ENCODE measurements at regions not wholly inside any gene's neighbourhood (a gene's known extent, or its start where the extent isn't known, plus 50 kb on each side); places are given as distances from the start of the nearest gene placed in this dataset.

GRCh38 chr4:138659037-138659811, 356.4 kb upstream of the NOCT start:
- Mint-ChIP-seq H3K27me3 (ENCODE audit: unreplicated experiment) (no peaks in the 10 kb centered on the region), H3K4me3 (ENCODE audit: unreplicated experiment) (no peak overlapping the region), H3K9me3 (ENCODE audit: unreplicated experiment) (no peaks in the 10 kb centered on the region), H3K27ac (ENCODE audit: unreplicated experiment) (no peak overlapping the region), H3K4me1 (ENCODE audit: unreplicated experiment) (peaks cover 8% of the 10 kb centered on the region), H3K36me3 (ENCODE audit: unreplicated experiment) (no peaks in the 10 kb centered on the region)
- no peak for DNase-seq (ENCODE audit: extremely low spot score, unreplicated experiment)
- TF ChIP-seq CTCF (IDR thresholded peaks at IDR 0.05): no peak

GRCh38 chr4:138658518-138658917, 357.1 kb upstream of the NOCT start:
- H3K4me1 Mint-ChIP-seq (ENCODE audit: unreplicated experiment): peaks cover 8% of the 10 kb centered on the region
- DNase-seq (ENCODE audit: extremely low spot score, unreplicated experiment): no peak
- H3K27ac Mint-ChIP-seq (ENCODE audit: unreplicated experiment): no peak overlapping the region
- no peak for TF ChIP-seq CTCF (IDR thresholded peaks at IDR 0.05)
- no peaks in the 10 kb centered on the region for H3K9me3 Mint-ChIP-seq (ENCODE audit: unreplicated experiment)
- H3K4me3 Mint-ChIP-seq (ENCODE audit: unreplicated experiment): no peak overlapping the region
- H3K27me3 Mint-ChIP-seq (ENCODE audit: unreplicated experiment): no peaks in the 10 kb centered on the region
- H3K36me3 Mint-ChIP-seq (ENCODE audit: unreplicated experiment): no peaks in the 10 kb centered on the region

GRCh38 chr4:138656990-138657389, 358.6 kb upstream of the NOCT start:
- no peak overlapping the region for H3K4me3 Mint-ChIP-seq (ENCODE audit: unreplicated experiment)
- no peak overlapping the region for H3K27ac Mint-ChIP-seq (ENCODE audit: unreplicated experiment)
- peaks cover 8% of the 10 kb centered on the region for H3K4me1 Mint-ChIP-seq (ENCODE audit: unreplicated experiment)
- no peaks in the 10 kb centered on the region for H3K27me3 Mint-ChIP-seq (ENCODE audit: unreplicated experiment)
- H3K9me3 Mint-ChIP-seq (ENCODE audit: unreplicated experiment): peaks cover 1% of the 10 kb centered on the region
- H3K36me3 Mint-ChIP-seq (ENCODE audit: unreplicated experiment): no peaks in the 10 kb centered on the region
- no peak for DNase-seq (ENCODE audit: extremely low spot score, unreplicated experiment)
- TF ChIP-seq CTCF (IDR thresholded peaks at IDR 0.05): no peak

DNA sequence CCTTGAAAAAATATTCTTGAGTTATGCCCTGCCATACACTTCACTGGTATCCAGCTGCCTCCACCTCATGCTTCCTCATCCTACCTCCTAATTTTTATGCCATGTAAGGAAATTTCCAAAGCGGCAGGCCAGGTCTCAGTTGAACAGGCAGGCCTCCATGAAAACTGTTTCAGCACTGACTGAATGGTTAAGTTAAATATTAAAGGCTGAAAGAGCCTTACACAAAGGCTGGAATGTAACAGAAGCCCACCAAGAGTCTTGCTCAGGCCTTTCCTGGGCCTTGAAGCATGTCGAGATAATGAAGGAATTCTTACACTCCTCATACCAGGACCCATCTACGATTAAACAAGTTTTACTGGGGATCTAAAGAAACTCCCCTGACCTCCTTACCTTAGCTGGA, 359.6 kb upstream of the NOCT start:
- Mint-ChIP-seq H3K4me1 (ENCODE audit: unreplicated experiment) (peaks cover 4% of the 10 kb centered on the region), H3K27me3 (ENCODE audit: unreplicated experiment) (no peaks in the 10 kb centered on the region), H3K9me3 (ENCODE audit: unreplicated experiment) (peaks cover 4% of the 10 kb centered on the region), H3K36me3 (ENCODE audit: unreplicated experiment) (no peaks in the 10 kb centered on the region), H3K4me3 (ENCODE audit: unreplicated experiment) (no peak overlapping the region), H3K27ac (ENCODE audit: unreplicated experiment) (no peak overlapping the region)
- no peak for DNase-seq (ENCODE audit: extremely low spot score, unreplicated experiment)
- no peak for TF ChIP-seq CTCF (IDR thresholded peaks at IDR 0.05)

DNA sequence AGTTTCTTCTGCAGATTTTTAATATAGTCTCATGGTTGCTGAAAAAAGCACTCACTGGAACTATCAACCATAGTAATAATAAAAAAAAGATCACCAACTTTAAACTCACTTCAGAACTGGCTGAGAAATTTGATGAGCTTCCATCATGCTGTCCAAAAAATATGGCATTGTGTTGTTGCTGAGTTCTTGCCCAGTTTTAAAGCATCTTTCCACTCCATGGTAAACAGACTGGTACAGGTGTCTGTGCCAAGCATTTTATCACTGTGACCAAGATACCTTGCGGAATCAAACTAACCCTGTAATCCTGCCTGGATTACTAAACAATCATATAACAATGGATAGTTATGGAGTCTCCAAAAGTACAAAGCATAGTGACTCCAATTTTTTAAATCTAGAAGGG, 360.3 kb upstream of the NOCT start:
- no peaks in the 10 kb centered on the region for H3K27me3 Mint-ChIP-seq (ENCODE audit: unreplicated experiment)
- no peak for TF ChIP-seq CTCF (IDR thresholded peaks at IDR 0.05)
- no peak overlapping the region for H3K4me3 Mint-ChIP-seq (ENCODE audit: unreplicated experiment)
- no peak for DNase-seq (ENCODE audit: extremely low spot score, unreplicated experiment)
- H3K27ac Mint-ChIP-seq (ENCODE audit: unreplicated experiment): no peak overlapping the region
- peaks cover 4% of the 10 kb centered on the region for H3K9me3 Mint-ChIP-seq (ENCODE audit: unreplicated experiment)
- no peaks in the 10 kb centered on the region for H3K36me3 Mint-ChIP-seq (ENCODE audit: unreplicated experiment)
- peaks cover 2% of the 10 kb centered on the region for H3K4me1 Mint-ChIP-seq (ENCODE audit: unreplicated experiment)
